Mammary epithelial cell (primary cell): ENCODE measurements at regions not wholly inside any gene's neighbourhood (a gene's known extent, or its start where the extent isn't known, plus 50 kb on each side); places are given as distances from the start of the nearest gene placed in this dataset.

Source experiments
- EZH2 ChIP-seq: IDR thresholded peaks from 2 replicates; pipeline ENCODE4 v1.6.1; 2012; ENCODE audit warnings: low read length, inconsistent platforms, borderline replicate concordance
- TF ChIP-seq, protein P1 (sequence below), 2 donors: IDR thresholded peaks in 1 of 2; conservative IDR thresholded peaks in 1 of 2; 2 replicates each; pipeline ENCODE4 v1.5.1; 2011 to 2012; ENCODE audit warnings: inconsistent platforms in 2 of 2, low read length in 2 of 2, mild to moderate bottlenecking in 2 of 2, control low read depth in 1 of 2, low read depth in 1 of 2; ENCODE audit not compliant: insufficient read depth in 1 of 2; ENCODE audit errors: extremely low read depth in 1 of 2

DNA sequence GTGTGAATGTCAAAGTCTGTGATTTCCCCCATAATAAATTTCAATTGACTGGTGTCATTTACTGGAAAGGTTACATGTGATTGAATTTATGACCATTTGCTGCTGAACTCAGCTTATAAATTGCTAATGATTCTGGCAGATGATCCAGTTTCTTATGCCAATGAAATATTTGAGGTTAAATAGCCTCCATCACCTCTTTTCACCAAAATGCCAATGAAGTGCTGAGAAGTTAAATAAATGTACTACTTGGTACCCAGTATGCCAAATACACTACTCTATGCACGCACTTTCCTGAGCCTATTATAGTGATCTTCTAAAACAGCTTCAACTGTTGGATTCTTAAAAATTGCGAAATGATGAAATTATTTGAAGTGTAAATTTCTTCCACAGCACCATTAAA lies 741.4 kb downstream of the PLA2G4A start:
- TF ChIP-seq, protein P1, sequence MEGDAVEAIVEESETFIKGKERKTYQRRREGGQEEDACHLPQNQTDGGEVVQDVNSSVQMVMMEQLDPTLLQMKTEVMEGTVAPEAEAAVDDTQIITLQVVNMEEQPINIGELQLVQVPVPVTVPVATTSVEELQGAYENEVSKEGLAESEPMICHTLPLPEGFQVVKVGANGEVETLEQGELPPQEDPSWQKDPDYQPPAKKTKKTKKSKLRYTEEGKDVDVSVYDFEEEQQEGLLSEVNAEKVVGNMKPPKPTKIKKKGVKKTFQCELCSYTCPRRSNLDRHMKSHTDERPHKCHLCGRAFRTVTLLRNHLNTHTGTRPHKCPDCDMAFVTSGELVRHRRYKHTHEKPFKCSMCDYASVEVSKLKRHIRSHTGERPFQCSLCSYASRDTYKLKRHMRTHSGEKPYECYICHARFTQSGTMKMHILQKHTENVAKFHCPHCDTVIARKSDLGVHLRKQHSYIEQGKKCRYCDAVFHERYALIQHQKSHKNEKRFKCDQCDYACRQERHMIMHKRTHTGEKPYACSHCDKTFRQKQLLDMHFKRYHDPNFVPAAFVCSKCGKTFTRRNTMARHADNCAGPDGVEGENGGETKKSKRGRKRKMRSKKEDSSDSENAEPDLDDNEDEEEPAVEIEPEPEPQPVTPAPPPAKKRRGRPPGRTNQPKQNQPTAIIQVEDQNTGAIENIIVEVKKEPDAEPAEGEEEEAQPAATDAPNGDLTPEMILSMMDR (conservative IDR thresholded peaks at IDR 0.05 in 1 of 2, IDR thresholded peaks at IDR 0.05 in 1 of 2; ENCODE audit: extremely low read depth in 1 of 2, insufficient read depth in 1 of 2, low read depth in 1 of 2, low read length in 2 of 2) = no peak
- no peak for TF ChIP-seq EZH2
